Kasumi-1 (cell line): ENCODE measurements at regions not wholly inside any gene's neighbourhood (a gene's known extent, or its start where the extent isn't known, plus 50 kb on each side); places are given as distances from the start of the nearest gene placed in this dataset.

Source experiments
- DNase-seq, 2 experiments: peaks; one replicate each; lab custom pipeline; 2025; lab: John Stamatoyannopoulos, UW

- DNase-seq = no peak
These were observed 454.9 kb downstream of the LMO7 start for GRCh38 chr13:76091076-76091475.

- DNase-seq = no peak
These were observed 450.6 kb downstream of the LMO7 start for GRCh38 chr13:76086729-76087128.

GRCh38 chr13:76067850-76068249, 431.7 kb downstream of the LMO7 start:
- DNase-seq = no peak

GRCh38 chr13:76053181-76053580, 417.1 kb downstream of the LMO7 start:
- DNase-seq = no peak

GRCh38 chr13:76049376-76049746, 413.2 kb downstream of the LMO7 start:
- DNase-seq = no peak

- DNase-seq = no peak
These were observed 412.7 kb downstream of the LMO7 start for GRCh38 chr13:76048675-76049375.

- DNase-seq = no peak
These were observed 412.0 kb downstream of the LMO7 start for GRCh38 chr13:76048131-76048530.

GRCh38 chr13:76043874-76044273, 407.7 kb downstream of the LMO7 start:
- peak in 1 of 2 experiments; percentile 6 for DNase-seq

- DNase-seq = no peak
These were observed 403.0 kb downstream of the LMO7 start for GRCh38 chr13:76038920-76039716.

GRCh38 chr13:76036176-76036575, 400.0 kb downstream of the LMO7 start:
- DNase-seq = no peak

GRCh38 chr13:76035711-76036110, 399.6 kb downstream of the LMO7 start:
- no peak for DNase-seq

- DNase-seq = no peak
These were observed 393.6 kb downstream of the LMO7 start for GRCh38 chr13:76029706-76030105.

GRCh38 chr13:76029088-76029487, 393.0 kb downstream of the LMO7 start:
- peak; percentile 69 to 72 for DNase-seq

GRCh38 chr13:76027131-76027530, 391.0 kb downstream of the LMO7 start:
- DNase-seq = no peak

- no peak for DNase-seq
These were observed 389.3 kb downstream of the LMO7 start for GRCh38 chr13:76025392-76025791.

- no peak for DNase-seq
These were observed 388.0 kb downstream of the LMO7 start for GRCh38 chr13:76024151-76024550.

GRCh38 chr13:76023652-76024051, 387.5 kb downstream of the LMO7 start:
- DNase-seq = no peak

GRCh38 chr13:76020421-76020955, 384.4 kb downstream of the LMO7 start:
- DNase-seq = no peak

GRCh38 chr13:76019421-76020044, 383.4 kb downstream of the LMO7 start:
- no peak for DNase-seq

GRCh38 chr13:76017861-76018556, 381.9 kb downstream of the LMO7 start:
- DNase-seq = no peak

- DNase-seq = peak; percentile 50 to 64
These were observed 380.8 kb downstream of the LMO7 start for GRCh38 chr13:76016799-76017400.
